ENCODE measurements at regions not wholly inside any gene's neighbourhood (a gene's known extent, or its start where the extent isn't known, plus 50 kb on each side); places are given as distances from the start of the nearest gene placed in this dataset.
"Not testable (repeated sequence)": the region's sequence is repeated elsewhere in the genome, so short reads cannot be mapped to it uniquely, and the experiment has no call there.

DNA sequence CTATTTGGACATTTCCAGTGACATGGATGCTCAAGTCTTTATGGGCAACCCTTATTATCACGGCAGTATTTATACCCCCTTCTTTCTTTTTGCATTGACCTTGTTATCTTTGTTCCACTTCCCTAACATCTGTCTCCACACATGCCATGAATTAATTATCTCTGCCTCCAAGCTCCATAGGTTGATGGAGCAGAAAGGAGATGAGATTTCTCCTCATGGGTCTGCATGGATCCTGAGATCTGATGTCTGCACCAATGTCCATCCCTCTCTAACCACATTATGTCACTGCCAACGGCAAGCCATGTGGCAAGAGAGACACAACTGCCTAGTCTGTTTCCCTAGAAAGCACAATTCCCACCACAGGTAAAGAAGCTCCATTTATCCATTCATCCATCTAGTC lies 416.8 kb upstream of the ASIC2 start:
- no peak for DNase-seq

DNA sequence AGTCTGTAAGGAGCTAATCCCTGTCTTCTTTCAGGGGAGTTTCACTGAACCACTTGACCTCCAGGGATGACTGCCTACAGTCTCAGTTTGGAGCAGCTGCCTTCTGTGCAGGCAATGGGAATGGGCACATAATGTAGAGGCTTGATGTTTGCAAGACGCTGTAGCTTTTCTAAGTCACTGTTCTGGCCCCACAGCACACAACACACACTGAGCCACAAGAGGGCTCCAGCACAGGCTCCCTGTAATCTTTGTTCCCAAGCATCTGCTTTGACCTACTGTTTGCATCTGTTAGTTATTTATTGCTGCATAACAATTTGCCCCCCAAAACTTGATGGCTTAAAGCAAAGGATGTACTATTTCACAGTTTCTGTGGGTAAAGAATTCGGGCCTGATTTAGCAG lies 419.0 kb upstream of the ASIC2 start:
- DNase-seq: no peak

DNA sequence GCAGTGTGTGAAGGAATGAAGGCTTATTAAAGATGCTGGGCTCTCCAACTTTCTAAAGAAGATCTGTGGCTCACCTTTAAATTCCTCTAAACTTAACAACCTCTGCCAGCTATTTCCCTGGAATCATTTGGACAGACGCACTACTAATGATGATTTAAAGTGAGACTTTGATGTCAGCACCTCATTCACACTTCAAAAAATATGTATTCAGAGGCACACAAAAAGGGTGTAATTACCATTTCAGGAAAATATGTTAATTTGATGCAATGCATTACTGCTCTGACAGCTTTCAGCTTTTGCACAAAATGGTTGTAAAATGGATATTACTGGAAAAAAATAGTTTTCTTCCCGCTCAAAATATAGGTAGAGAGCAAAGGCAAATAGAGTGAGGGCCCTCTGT lies 423.9 kb upstream of the ASIC2 start:
- DNase-seq: no peak

DNA sequence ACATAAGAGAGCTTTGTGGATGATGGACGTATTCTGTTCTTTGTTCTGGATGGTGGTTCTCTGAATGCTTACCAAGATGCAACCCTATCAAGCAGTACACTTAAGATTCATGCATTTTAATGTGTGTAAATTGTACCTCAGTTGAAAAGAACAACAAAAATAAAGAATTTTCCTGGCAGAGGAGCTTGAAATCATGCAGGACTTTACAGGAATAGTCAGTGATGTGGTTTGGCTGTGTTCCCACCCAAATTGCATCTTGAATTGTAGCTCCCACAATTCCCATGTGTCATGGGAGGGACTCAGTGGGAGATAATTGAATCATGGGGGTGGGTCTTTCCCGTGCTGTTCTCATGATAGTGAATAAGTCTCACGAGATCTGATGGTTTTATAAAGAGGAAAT lies 430.6 kb upstream of the ASIC2 start:
- DNase-seq: not testable (repeated sequence)

DNA sequence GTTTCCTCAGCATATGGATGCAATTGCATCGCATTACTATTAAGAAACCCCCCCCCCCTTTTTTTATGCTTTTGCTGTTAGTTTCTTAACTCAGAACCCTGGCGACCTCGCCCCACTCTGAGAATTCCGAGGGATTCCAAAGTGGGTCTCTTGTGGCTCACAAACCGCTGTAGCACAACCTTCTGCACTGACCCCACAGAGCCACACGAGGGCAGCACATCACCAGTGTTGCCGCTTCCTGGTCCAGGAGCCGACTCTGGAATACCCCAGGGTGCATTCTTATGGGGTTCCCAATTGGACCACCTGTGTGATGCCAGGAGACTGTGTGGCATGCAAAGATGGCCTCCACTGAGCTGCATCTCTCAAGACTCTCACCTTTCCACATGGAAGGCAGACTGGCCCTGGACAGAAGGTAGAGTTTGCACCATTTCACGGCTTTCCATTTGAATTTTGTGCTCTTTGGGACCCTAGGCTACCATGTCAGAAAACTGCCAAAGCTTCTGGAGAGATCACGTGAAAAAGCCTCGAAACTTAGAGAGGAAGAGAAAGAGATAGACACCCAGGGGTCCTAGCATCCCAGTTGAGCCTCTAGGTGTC lies 432.7 kb upstream of the ASIC2 start:
- DNase-seq: no peak

DNA sequence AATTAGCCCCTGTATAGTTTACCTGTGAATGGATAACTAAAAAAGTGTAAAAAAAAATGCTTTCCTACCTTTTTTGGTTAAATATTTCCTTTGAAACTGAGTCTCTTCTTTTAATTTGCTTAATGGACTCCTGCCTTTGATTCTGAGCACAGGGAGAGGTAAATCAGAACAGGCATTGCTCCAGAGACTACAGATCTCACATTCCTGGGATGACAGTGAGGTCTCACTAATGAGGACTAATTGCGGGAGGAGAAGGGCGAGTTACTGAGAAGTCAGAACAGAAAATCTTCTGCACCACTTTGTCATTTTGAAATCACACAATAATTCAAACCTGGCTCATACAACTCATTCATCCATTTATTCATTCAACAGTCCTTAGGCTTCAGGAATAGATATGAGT lies 437.0 kb upstream of the ASIC2 start:
- no peak for DNase-seq

DNA sequence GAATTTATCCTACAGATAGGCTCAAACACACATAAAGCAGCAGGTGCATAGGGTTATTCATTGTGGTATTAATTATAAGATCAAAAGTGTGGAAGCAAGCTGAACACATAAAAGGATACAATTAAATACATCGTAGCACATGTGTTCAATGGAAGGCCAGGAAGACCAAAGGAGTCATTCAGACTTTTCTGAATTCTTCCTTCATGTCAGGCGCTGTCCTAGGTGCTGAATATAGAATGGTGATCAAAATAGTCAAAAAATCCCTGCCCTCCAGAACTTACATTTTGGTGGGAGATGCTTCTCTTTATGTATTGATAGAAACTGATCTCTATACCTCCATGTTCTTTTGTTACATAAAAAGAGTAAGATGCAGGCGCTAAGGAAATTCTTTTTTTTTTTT lies 439.0 kb upstream of the ASIC2 start:
- DNase-seq: no peak

DNA sequence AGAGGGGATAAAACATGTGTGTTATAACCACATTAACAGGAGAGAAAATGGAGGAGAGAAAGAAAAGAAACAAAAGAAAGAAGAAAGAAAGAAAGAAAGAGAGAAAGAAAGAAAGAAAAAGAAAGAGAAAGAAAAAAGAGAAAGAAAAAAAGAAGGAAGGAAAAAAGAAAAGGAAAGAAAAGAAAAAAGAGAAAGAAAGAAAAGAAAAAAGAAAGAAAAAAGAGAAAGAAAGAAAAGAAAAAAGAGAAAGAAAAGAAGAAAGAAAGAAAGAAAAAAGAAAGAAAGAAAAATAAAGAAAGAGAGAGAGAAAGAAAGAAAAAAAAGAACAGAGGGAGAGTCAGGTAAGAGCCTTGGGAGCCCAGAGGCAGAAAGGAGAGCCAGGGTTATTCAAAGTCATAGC lies 446.6 kb upstream of the ASIC2 start:
- no peak for DNase-seq

DNA sequence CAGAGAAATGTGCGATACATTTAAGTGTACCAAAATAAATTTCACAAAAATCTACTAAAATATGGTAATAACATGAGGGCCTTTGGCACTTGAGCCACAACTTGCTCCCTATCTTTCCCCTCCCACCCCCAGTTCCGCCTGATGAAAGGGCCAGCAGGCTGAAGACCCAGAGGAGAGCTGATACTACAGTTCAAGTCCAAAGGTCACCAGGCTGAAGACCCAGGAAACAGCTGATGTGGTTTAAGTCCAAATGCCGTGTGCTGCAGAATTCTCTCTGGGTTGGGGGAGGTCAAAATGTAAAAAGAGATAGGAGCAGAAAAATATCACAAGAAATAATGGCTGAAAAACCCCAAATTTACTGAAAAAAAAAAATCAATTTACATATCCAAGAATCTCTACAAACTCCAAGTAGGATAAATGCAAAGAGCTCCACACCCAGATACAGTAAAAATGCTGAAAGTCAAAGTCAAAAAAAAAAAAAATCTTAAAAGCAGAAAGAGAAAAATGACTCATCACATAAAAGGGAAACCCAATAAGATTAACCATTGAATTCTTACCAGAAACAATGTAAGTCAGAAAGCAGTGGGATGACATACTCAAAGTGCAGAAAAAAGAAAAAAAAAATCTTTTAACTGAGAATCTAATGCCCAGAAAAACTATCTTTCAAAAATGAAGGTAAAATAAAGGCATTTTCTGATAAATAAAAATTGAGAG lies 452.1 kb upstream of the ASIC2 start:
- no peak for DNase-seq

DNA sequence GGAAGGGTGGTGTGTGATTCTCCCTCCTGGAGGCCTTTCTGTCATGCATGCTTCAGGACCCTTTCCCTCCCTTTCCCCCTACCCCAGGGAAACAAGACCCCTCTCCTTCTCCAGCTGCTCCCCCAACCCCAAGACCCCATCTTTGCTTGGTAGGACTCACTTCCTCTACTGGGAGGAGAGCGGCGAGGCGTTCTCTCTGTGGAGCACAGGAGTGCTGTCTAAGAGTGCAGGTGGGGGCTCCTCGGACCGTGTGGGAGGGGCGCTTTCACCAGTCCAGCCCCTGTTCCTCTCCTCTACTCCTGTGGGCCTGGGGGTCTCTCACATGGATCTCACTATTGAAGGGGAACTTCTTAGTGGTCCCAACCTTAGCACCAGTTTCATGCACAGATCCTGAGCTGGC lies 456.1 kb upstream of the ASIC2 start:
- DNase-seq: no peak

DNA sequence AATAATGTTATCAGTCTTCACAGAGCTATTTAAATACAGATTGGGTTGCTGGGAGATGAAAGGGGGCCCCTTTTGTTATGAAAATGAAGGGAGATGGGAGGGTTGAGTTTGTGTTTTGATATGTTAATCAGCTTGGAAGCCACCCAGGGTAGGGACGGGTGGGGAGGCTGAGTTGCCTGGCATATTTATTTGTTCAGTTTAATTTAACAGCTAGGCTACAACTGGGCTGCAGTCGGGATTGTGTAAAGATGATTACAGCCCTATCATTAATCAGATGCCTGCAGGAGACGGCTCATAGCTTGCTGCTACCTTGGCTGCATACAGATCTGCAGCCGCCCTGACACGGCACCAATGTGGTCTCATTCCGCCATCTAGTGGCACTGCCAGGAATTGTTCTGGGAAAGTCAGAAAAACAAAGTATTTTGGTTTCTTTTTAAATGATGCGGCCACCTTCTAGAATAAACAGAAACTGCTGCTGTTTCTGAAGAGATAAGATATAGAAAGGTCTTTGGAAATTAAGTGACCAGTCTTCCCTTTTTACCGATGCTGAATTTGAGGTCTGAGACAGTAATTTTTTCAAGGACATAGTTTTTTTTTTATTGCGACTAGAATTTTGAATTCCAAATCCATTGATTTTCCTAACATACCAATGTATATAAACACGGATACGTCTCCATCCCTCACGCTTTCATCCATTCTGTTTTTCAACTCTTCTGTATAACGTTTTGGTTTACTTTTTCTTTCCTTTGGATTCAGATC lies 458.0 kb upstream of the ASIC2 start:
- DNase-seq: peak; percentile 52

DNA sequence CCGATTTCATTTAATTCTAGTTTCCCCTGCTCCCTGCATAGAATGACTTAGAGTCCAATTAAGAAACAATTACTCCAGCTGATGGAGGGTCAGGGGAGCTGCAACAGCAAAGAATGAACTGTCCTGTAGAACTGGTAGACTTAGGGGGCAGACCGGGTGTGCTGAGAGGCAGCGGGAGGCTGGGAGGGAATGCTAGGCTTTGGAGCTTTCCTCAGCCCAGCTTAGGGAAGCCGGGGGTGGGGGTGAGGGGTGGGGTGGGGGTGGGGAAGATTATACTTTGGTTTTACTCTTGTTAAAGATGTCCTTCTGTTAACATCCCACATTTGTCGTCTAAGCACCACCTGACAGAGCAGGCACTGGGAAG lies 458.6 kb upstream of the ASIC2 start:
- no peak for DNase-seq

DNA sequence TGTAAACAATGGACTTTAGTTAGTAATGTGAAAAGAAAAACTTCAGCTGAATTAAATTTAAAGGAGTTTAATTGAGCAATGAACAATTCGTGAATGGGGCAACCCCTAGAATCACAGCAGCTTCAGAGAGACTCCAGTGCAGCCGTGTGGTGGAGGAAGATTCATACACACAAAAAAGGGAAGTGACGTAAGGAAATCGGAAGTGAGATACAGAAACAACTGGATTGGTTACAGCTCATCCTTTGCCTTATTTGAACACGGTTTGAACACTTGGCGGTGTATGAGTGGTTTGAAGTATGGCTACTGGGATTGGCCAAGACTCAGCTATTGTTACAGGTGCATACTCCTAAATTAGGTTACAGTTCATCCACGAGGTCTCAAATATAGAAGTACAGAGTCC lies 460.4 kb upstream of the ASIC2 start:
- no peak for DNase-seq

DNA sequence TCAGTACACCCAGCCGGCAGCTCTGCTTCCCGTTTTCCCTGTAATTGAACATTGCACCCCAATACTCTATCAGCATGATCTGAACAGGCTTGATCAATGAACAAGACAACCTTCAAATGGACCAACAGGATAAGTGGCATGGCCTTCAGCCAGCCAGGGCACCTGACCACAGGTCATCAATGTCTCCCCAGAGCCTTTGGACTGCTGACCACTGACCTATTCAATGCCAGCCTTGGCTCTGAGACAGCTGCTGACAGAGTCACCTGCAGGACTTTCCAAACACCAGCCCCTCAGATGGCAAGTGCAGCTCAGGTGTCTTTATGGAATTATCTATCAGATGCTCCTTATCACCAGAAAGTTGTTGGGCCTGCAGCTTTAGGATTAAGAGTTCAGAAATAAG lies 462.9 kb upstream of the ASIC2 start:
- no peak for DNase-seq

DNA sequence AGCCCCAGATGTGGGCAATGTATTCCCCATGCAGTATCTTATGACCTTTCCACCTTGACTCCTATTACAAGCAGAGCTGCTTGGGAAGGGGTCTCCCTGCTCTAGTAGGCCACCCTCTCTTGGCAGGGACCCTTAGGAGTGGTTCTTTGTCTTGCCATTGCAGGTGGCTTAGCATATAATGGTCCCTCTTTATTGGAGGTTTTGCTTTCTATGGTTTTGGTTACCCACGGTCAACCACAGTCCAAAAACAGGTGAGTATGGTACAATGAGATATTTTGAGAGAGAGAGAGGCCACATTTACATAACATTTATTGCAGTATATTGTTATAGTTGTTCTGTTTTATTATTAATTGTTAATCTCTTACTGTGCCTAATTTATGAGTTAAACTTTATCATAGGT lies 472.8 kb upstream of the ASIC2 start:
- DNase-seq: no peak

DNA sequence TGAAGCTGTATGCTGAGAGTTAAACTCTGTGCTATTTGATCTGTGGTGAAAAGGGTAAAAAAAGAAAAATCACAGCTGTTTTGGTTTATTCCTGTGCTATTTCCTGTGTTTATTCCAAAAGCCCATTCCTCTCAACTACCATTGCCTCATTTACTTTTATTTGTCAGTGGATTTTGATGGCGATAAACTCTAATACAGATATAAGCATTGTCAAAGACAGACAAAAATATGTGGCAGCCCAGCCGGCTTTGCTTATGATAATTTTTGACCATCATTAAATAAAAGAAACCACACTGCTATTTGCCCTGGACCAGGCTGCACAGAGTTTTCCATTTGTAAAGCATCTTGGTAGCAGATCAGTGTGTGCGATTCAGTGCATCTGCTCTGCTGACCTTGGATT lies 473.6 kb upstream of the ASIC2 start:
- no peak for DNase-seq

DNA sequence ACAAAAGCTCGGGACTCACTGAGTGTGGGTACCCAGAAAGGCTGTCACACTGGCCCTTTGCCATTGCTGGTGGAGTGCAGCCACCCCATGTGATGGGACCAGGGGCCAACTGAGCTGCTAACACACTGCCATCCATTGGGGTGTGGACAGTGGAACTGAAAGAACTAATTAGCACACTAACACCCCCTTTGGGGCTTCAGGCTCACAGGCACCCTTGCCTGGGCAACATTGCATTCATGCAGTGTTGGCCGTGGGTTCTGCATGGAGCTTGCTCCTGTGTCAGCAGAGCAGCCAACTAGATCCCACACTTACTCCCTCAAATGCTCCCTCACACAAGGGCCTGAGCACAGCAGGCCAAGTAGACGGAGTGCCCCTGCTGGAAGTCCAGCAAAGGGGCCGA lies 476.0 kb upstream of the ASIC2 start:
- no peak for DNase-seq

DNA sequence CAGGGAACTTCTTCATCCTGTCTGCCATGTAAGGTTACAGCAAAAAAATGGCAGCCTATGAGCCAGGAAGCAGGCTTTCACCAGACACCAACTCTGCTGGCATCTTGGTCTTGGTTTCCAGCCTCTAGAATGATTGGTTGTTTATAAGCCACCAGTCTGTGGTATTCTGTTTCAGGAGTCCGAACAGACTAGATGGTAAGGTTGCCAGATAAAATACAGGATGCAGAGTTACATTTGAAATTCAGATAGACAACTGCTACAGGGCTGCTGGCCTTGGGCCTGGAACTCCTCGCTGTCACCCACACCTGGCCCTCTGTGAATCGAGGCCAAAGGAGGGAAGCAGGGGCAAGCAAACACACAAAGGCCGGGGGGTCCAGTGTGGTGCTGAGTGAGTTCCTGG lies 478.8 kb upstream of the CCL2 start:
- DNase-seq: no peak

DNA sequence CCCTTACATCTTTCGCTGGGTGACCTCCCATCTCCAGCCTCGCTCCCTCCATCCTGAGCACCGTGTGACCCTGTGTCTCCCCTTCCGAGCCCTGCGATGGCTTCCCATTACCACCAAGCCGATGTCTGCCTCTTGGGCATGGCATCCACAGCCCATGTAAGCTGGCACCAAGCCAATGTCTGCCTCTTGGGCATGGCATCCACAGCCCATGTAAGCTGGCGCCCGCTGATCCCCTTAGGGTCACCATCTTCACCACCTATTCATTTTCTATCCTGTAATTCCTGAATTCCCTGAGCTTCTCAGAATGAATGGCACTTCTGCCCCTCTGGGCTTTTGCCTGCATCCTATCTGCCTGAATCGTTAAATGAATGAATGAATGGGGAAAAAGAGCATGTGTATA lies 478.2 kb upstream of the CCL2 start:
- no peak for DNase-seq

DNA sequence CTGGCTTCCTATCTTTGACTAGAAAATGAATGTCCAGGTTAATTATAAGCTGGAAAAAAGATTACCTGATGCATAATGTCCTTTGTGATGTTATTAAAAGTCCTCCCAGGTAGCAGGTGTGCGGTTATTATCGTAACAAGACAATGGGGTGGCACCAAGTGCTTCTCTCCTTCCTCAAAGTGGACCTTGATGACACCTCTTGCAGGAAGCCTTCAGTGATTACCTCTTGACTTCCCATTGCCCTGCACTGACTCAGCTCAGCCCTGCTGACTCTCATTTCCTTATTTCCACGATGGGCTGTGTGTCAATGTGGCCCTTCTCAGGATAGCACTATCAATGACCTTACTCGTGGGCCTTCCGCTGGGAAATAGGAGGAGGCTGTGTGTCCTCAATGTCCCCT lies 477.4 kb upstream of the CCL2 start:
- DNase-seq: no peak

DNA sequence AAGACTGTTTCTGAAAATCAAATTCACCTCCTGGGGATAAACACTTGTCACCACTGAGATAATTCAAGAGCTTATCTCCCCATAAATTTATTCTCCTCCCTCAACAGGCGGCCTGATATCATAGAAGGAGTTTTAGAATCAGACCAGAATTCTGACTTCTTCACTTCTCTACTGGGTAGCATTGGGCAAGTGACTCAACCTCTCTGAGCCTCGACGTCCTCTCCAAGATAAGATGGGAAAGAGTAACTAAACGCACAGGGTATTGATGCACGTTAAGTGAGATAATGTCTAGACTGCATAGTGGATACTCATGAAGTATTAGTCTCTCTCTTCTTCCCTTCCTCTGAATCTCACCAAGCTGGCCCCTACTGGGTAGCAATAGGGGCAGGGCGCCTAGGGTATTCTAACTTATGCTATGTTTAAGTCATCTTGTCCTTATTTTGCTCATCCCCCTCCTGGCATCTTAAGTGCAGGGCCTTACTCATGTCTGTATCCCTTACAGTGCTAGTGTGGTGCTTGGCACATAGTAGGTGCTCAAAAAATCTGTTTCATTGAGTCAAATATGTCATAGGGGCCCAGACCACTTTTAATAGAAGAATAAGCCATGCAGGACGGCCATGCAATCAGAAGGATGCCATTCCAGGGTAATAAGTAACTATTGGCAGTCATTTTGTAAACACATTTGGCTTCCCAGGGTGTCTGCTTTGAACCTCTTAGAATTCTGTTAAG lies 476.4 kb upstream of the CCL2 start:
- no peak for DNase-seq

DNA sequence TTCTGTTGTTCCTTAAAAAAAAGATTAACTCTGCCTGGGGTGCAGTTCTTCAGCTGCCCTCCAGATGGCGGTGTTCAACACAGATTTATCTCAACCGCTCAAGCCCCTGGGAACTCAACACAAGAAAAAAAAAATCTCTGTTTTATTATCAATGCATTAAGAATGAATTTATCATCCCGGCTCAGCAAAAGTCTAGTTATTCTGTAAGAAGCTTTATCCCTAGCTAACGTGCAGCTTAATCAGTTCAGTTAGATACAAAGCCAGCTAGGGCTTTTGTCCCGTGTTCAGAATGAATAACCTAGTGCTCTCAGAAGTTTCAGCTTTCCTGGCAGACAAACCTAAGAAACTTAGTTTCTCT lies 475.9 kb upstream of the CCL2 start:
- DNase-seq: no peak

DNA sequence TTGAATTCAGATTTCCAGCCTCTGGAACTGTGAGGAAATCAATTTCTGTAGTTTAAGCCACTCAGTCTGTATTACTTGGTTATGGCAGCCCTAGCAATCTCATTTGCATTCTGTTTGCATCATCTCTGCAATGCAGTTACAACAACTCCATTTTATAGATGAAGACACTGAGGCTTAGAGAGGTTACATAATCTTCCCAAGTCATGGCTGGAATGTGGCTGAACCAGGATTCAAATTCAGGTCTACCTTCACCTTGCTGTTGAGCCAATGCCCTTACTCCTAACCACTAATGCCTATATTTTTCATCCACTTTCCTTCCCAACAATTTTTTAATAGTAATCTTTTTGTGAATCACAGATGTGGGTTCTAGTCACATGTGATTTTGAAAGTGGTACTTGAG lies 469.8 kb upstream of the CCL2 start:
- DNase-seq: no peak

DNA sequence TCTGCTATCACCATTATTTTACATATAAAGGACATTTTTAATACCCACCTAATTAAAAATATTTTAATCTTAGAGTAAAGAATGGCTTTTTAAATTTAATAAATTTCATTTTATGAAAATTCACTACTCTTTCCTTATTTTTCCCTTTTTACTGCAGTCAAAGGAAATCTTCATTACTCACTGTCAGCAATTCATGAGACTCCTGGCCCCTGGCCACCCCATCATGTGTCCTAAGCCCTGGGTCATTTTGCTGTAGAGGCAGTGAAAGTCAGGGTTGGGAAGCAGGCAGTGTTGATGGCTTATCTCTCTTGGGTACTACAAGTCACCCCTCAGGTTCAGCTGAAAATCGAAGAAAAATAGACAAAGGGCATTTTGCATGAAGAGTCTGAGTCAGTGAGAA lies 468.6 kb upstream of the CCL2 start:
- DNase-seq: no peak

All from T1000 (cell line).